NCI-H146 (cell line): ENCODE measurements at regions not wholly inside any gene's neighbourhood (a gene's known extent, or its start where the extent isn't known, plus 50 kb on each side); places are given as distances from the start of the nearest gene placed in this dataset.

Source experiments
- DNase-seq: peaks from one replicate; lab custom pipeline; 2025; lab: John Stamatoyannopoulos, UW

GRCh38 chr15:97806766-97807165 lies 153.7 kb upstream of the ARRDC4 start:
- DNase-seq = no peak

- DNase-seq = no peak
Observed at GRCh38 chr15:97815835-97816234, 144.7 kb upstream of the ARRDC4 start.

- DNase-seq = no peak
Observed at GRCh38 chr15:97817276-97817890, 143.1 kb upstream of the ARRDC4 start.

- DNase-seq = no peak
Observed at GRCh38 chr15:97836003-97836402, 124.5 kb upstream of the ARRDC4 start.

- no peak for DNase-seq
Observed at GRCh38 chr15:97837896-97838295, 122.6 kb upstream of the ARRDC4 start.

GRCh38 chr15:97838606-97839210 lies 121.8 kb upstream of the ARRDC4 start:
- DNase-seq = no peak

- no peak for DNase-seq
Observed at GRCh38 chr15:97840501-97840900, 120.0 kb upstream of the ARRDC4 start.

GRCh38 chr15:97841558-97841957 lies 118.9 kb upstream of the ARRDC4 start:
- DNase-seq = no peak

- DNase-seq = no peak
Observed at GRCh38 chr15:97849183-97849582, 111.3 kb upstream of the ARRDC4 start.

- DNase-seq = no peak
Observed at GRCh38 chr15:97858296-97858695, 102.2 kb upstream of the ARRDC4 start.

- no peak for DNase-seq
Observed at GRCh38 chr15:97861529-97862260, 98.8 kb upstream of the ARRDC4 start.

GRCh38 chr15:97866959-97867358 lies 93.5 kb upstream of the ARRDC4 start:
- peak; percentile 44 for DNase-seq

- peak; percentile 58 for DNase-seq
Observed at GRCh38 chr15:97867870-97868269, 92.6 kb upstream of the ARRDC4 start.

GRCh38 chr15:97868981-97869380 lies 91.5 kb upstream of the ARRDC4 start:
- DNase-seq = no peak

GRCh38 chr15:97870771-97871170 lies 89.7 kb upstream of the ARRDC4 start:
- no peak for DNase-seq

GRCh38 chr15:97874139-97874538 lies 86.4 kb upstream of the ARRDC4 start:
- no peak for DNase-seq

GRCh38 chr15:97875025-97875512 lies 85.4 kb upstream of the ARRDC4 start:
- DNase-seq = no peak

GRCh38 chr15:97875513-97876280 lies 84.8 kb upstream of the ARRDC4 start:
- DNase-seq = peak; percentile 11

GRCh38 chr15:97876281-97876675 lies 84.2 kb upstream of the ARRDC4 start:
- no peak for DNase-seq

GRCh38 chr15:97881346-97881965 lies 79.0 kb upstream of the ARRDC4 start:
- no peak for DNase-seq

GRCh38 chr15:97884513-97885131 lies 75.9 kb upstream of the ARRDC4 start:
- DNase-seq = no peak

GRCh38 chr15:97890307-97890706 lies 70.2 kb upstream of the ARRDC4 start:
- DNase-seq = no peak
